NOMO-1 treated with dmso at 0.1 percent for 144 hours (cell line): ENCODE measurements at regions not wholly inside any gene's neighbourhood (a gene's known extent, or its start where the extent isn't known, plus 50 kb on each side); places are given as distances from the start of the nearest gene placed in this dataset.
A peak's percentile ranks its signal among the peaks of the same experiment; 100 is the strongest.

Experiments
- DNase-seq: peaks from one replicate; lab custom pipeline; 2025; ENCODE audit not compliant: unreplicated experiment; lab: John Stamatoyannopoulos, UW

DNA sequence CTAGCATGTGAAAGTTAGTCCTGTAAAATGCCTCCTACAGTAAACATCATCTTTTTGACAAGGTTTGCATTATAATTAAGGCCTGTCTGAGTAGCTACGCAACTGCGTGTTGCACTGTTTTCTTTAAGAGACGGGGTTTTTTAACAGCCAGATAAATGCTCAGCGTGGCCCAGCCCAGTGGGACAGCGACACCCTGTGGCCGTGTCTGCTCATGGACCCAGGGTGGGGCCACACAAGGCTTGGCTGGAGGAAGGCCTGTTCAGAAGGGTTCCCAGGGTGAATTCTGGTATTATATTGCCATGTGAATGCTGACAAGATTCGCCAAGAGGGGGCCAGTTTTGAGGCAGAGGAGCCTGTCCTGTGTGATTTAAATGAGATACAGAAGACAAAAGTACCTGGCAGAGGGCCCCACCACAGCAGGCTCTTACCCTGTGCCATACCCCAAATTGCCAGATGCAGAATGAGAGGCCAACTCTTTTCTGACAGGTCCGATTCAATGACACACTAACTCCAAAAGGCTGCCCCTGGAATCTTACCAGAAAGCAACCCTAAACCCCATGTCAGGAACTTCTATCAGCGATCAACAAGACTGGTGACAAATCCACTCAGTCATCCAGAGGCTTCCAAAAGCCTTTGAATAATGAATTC, 65.9 kb upstream of the IRX6 start:
- peak; percentile 31 for DNase-seq

GRCh38 chr16:55261301-55261700, 62.7 kb upstream of the IRX6 start:
- DNase-seq = no peak

DNA sequence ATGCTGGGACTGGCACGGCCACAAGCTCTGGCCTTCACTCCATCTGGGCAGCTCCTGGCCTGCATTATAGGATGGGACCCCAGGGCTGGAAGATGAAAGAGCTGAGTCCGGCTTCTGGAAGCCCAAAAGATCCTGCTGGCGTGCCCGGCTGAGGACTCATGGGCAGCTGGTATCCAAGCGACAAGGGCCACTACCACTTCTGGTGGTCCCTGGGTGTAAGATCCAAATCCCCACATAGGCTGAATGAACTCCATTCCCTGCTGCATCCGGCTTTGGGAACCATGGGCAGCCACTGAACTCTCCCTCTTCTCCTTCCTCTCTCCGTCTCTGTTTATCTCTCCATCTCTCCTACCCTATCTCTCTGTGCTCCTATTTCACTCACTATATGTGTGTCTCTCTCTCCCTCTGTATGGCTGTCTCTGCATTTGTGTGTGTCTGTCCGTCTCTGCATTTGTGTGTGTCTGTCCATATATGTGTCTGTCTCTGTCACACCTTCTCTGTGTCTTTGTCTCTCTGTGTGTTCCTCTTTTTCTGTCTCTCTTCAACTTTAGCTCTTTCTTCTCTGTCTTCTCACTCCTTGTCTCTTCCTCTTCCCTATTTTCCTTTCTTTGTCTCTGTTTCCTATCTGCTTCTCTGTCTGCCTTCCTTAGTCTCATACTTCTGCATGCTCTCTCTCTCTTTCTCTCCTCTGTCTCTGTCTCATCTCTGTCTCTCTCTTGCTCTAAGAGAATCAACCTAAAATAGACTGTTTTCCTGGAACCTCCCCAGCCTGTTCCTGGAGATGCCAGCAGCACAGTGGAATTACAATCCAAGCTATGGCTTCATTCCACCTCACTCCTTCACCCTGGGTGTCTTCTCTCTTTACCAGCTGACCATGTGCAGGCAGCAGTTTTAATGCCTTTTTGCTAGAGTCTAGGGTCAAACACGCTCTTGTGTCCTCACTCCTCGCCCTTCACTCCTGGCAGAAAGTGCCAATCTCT, 60.4 kb upstream of the IRX6 start:
- no peak for DNase-seq

GRCh38 chr16:55264949-55265348, 59.1 kb upstream of the IRX6 start:
- no peak for DNase-seq

- no peak for DNase-seq
Observed at GRCh38 chr16:55265926-55266325, 58.1 kb upstream of the IRX6 start.

DNA sequence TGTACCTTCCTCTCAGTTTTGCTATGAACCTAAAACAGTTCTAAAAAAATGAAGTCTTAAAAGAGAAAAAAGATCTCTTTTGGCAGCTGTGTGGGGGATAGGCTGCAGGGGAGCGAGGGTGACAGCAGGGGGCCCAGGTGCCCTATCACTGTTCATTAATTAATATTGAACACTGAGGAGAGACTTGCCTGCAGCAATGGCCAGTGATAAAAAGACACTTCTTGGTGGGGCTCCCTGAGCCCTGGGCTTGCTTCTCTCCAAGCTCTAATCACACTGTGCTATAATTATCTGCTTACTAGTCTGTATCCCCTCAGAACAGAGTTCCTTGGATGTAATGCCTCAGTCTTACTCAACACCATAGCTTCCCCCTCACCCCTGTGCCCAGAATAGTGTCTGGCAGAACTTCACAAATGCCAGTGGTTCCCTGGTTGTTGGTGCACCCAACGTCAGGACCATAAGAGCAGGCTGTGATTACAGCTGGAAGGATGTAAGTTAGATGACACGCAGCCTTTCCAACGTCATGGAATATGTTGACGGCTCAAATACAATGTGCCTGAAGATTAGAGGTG, 52.0 kb upstream of the IRX6 start:
- no peak for DNase-seq

GRCh38 chr16:55272744-55273143, 51.3 kb upstream of the IRX6 start:
- DNase-seq = no peak

- DNase-seq = no peak
Observed at GRCh38 chr16:55273356-55273755, 50.6 kb upstream of the IRX6 start.

GRCh38 chr16:55273959-55274358, 50.0 kb upstream of the IRX6 start:
- no peak for DNase-seq
